ENCODE measurements at regions not wholly inside any gene's neighbourhood (a gene's known extent, or its start where the extent isn't known, plus 50 kb on each side); places are given as distances from the start of the nearest gene placed in this dataset.

DNA sequence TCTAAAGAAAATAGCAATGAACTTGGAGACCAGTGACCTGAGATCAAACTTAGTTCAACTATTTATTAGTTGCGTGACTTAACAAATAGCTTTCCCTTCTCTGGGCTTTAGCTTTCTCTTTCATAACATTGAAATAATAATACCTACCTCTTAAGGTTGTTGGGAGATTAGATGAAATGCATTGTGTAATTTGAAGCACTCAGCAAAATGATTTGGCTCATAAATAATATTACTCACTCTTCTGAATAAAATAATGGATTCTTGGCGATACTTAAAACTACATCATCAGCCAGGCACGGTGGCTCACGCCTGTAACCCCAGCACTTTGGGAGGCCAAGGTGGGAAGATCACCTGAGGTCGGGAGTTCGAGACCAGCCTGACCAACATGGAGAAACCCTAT is 556.2 kb upstream of the JARID2 start:
- ATAC-seq, result no peak
- Histone ChIP-seq H3K27ac (no peak overlapping the region), H3K4me1 (no peaks in the 10 kb centered on the region), H3K36me3 (replicated peaks in 1 of 2; ENCODE audit: insufficient read depth in 1 of 2, low read depth in 2 of 2) (no peaks in the 10 kb centered on the region), H3K4me3 (no peak overlapping the region), H3K27me3 (no peaks in the 10 kb centered on the region), H3K9me3 (no peaks in the 10 kb centered on the region)
- TF ChIP-seq POLR2A (IDR thresholded peaks at IDR 0.05), result no peak
- TF ChIP-seq, protein P1, sequence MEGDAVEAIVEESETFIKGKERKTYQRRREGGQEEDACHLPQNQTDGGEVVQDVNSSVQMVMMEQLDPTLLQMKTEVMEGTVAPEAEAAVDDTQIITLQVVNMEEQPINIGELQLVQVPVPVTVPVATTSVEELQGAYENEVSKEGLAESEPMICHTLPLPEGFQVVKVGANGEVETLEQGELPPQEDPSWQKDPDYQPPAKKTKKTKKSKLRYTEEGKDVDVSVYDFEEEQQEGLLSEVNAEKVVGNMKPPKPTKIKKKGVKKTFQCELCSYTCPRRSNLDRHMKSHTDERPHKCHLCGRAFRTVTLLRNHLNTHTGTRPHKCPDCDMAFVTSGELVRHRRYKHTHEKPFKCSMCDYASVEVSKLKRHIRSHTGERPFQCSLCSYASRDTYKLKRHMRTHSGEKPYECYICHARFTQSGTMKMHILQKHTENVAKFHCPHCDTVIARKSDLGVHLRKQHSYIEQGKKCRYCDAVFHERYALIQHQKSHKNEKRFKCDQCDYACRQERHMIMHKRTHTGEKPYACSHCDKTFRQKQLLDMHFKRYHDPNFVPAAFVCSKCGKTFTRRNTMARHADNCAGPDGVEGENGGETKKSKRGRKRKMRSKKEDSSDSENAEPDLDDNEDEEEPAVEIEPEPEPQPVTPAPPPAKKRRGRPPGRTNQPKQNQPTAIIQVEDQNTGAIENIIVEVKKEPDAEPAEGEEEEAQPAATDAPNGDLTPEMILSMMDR (IDR thresholded peaks at IDR 0.05), result no peak
- intact Hi-C loops (cut with DNase I), result no loop called here
- WGBS, 2 donors, result 94% methylated on average over 6 of the region's 6 CpGs
- DNase-seq, result no peak

DNA sequence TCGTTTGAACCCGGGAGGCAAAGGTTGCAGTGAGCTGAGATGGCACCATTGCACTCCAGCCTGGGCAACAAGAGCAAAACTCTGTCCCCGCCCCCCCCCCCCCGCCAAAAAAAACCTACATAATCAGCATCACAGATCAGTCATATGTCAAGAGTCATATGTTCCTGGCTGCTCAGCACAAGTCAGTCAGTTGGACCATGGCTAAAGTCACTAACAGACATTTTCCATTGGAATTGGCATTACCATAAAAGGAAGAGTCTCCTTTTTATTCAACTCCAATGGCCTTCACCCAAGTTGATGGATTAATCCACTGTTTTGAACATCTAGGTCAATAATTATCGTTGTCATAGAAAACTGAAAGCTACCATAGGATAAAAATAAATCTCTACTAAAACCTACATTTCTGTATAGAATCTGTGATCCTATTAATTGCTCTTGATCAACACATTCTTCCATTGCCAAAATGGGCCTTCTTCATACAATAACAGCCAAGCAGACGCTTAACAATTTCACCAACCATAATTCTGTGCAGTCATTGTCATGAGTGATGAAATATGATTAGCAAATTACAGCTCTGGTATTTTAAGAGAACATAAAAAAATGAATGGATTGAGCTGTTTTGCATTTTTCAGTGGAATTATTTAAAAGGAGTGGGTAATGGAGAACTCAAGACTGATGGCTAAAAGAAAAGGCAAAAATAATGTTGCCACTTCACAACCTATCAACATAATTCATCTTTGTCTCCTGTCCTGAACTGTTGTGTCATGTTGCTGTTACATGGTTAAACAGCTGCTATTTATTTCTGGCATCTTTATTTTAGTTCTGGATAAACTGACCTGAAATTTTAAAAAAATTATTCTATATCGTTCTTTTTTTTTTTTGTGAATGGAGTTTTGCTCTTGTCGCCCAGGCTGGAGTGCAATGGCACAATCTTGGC is 555.5 kb upstream of the JARID2 start:
- 74 to 85% methylated on average over 6 to 8 of the region's 8 CpGs for WGBS, 2 donors
- no peaks in the 10 kb centered on the region for H3K9me3 ChIP-seq

DNA sequence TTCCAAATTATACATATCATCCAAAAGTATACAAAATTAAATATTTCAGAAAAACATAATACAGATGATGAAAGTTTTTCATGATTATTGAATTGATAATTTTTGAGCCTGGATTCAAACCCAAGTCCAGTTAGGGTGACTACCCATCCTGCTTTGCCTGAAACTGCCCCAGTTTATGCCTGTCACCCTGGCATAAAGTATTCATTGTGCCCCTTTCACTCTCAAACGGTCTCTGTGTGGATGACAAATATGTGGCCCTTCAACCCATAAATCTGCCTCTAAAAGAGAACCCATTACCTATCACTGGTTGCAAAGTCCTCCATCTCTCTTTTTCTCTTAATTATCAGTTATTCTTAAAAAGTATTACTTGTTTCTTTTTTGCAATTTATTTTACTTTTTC is 553.7 kb upstream of the JARID2 start:
- Histone ChIP-seq H3K4me3 (no peak overlapping the region), H3K36me3 (replicated peaks in 1 of 2; ENCODE audit: insufficient read depth in 1 of 2, low read depth in 2 of 2) (no peaks in the 10 kb centered on the region), H3K27ac (no peak overlapping the region), H3K9me3 (no peaks in the 10 kb centered on the region), H3K27me3 (no peaks in the 10 kb centered on the region), H3K4me1 (no peaks in the 10 kb centered on the region)
- TF ChIP-seq, protein P1 (IDR thresholded peaks at IDR 0.05), result no peak
- no peak for TF ChIP-seq POLR2A (IDR thresholded peaks at IDR 0.05)
- ATAC-seq (no peak), DNase-seq (no peak)
- 54 to 59% methylated on average over 1 of the region's 1 CpG for WGBS, 2 donors
- intact Hi-C loops (cut with DNase I), result no loop called here

More for the DNA sequence above, 555.5 kb upstream of the JARID2 start:
- H3K36me3 ChIP-seq (replicated peaks in 1 of 2; ENCODE audit: insufficient read depth in 1 of 2, low read depth in 2 of 2), result no peaks in the 10 kb centered on the region
- ATAC-seq, result no peak
- no peak for TF ChIP-seq POLR2A (IDR thresholded peaks at IDR 0.05)
- TF ChIP-seq, protein P1 (IDR thresholded peaks at IDR 0.05), result no peak
- no peak for DNase-seq
- H3K4me3 ChIP-seq, result no peak overlapping the region
- H3K4me1 ChIP-seq, result no peaks in the 10 kb centered on the region
- no peaks in the 10 kb centered on the region for H3K27me3 ChIP-seq
- no peak overlapping the region for H3K27ac ChIP-seq
- intact Hi-C loops (cut with DNase I), result no loop called here

DNA sequence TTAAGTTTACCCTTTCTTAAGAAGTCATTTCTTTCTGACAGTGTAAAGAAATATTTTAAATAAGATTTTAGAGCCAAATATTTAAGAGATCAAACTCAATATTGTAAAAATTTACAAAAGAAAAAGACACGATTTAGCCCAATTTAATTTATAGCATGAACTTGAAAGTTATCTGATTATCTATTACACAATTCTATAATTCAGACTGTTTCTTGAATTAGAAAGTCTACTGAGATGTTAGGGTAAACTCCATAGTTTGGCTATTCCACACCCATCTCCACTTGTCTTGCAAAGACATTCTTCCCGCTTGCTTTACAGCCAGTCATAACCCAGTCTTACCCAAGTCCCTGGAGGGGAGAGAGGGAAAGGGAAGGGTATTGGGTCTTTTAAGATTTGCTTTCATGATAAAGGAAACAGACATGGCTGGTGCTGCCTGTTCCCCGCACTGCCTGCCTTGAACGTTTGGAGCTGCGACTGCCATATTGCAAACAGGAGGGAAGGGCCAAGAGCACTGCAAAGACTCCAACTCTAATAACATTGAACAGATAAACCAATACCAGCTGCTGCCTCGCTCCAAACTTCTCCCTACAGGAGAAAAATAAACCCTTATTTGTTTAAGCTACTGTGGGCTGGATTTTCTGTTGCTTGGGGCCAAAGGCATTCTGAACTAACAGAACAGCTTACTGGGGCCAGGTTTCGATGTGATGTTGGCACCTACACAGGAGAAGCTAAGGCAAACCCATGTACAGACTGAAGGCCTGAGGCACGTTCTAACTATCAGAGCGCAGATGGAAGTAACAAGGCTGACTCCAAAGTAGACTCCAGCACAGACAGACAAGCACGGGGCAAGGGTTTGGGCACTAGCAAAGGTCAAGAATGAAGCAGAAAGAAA is 552.3 kb upstream of the JARID2 start:
- intact Hi-C loops (cut with DNase I), result no loop called here
- WGBS, 2 donors, result 70 to 85% methylated on average over 10 of the region's 10 CpGs
- Histone ChIP-seq H3K4me1 (no peaks in the 10 kb centered on the region), H3K9me3 (no peaks in the 10 kb centered on the region), H3K27me3 (no peaks in the 10 kb centered on the region), H3K27ac (no peak overlapping the region), H3K4me3 (no peak overlapping the region), H3K36me3 (replicated peaks in 1 of 2; ENCODE audit: insufficient read depth in 1 of 2, low read depth in 2 of 2) (no peaks in the 10 kb centered on the region)
- no peak for ATAC-seq
- TF ChIP-seq, protein P1 (IDR thresholded peaks at IDR 0.05), result no peak
- no peak for TF ChIP-seq POLR2A (IDR thresholded peaks at IDR 0.05)
- no peak for DNase-seq

All from body of pancreas (tissue), 4 donors.